Activated CD8-positive, alpha-beta memory T cell treated with anti-CD3 and anti-CD28 coated beads, Interleukin-2, amount 50 U/mL, for 48 hours (primary cell): ENCODE measurements at regions not wholly inside any gene's neighbourhood (a gene's known extent, or its start where the extent isn't known, plus 50 kb on each side); places are given as distances from the start of the nearest gene placed in this dataset.

Source experiments
- DNase-seq: peaks from one replicate; pipeline ENCODE4 v3.0.0-alpha.2; 2020

- no peak for DNase-seq
Observed at GRCh38 chr5:175236176-175236575, 207.8 kb downstream of the DRD1 start.

GRCh38 chr5:175235251-175235960 lies 208.6 kb downstream of the DRD1 start:
- DNase-seq: no peak

- no peak for DNase-seq
Observed at GRCh38 chr5:175230299-175230698, 213.7 kb downstream of the DRD1 start.

GRCh38 chr5:175226506-175226905 lies 217.5 kb downstream of the DRD1 start:
- DNase-seq: no peak

- DNase-seq: no peak
Observed at GRCh38 chr5:175223291-175223690, 220.7 kb downstream of the DRD1 start.

- no peak for DNase-seq
Observed at GRCh38 chr5:175222621-175223020, 221.4 kb downstream of the DRD1 start.

- DNase-seq: no peak
Observed at GRCh38 chr5:175220549-175220948, 223.4 kb downstream of the DRD1 start.

GRCh38 chr5:175219366-175219765 lies 224.6 kb downstream of the DRD1 start:
- no peak for DNase-seq

GRCh38 chr5:175216991-175217390 lies 227.0 kb downstream of the DRD1 start:
- no peak for DNase-seq

- DNase-seq: no peak
Observed at GRCh38 chr5:175215906-175216305, 228.1 kb downstream of the DRD1 start.

GRCh38 chr5:175214152-175214551 lies 229.8 kb downstream of the DRD1 start:
- no peak for DNase-seq

GRCh38 chr5:175211956-175212756 lies 231.8 kb downstream of the DRD1 start:
- no peak for DNase-seq

- no peak for DNase-seq
Observed at GRCh38 chr5:175207321-175208040, 236.5 kb downstream of the DRD1 start.

GRCh38 chr5:175206669-175207068 lies 237.3 kb downstream of the DRD1 start:
- no peak for DNase-seq

- DNase-seq: no peak
Observed at GRCh38 chr5:175202463-175203068, 241.4 kb downstream of the DRD1 start.

GRCh38 chr5:175201393-175201792 lies 242.6 kb downstream of the DRD1 start:
- no peak for DNase-seq

GRCh38 chr5:175195698-175196656 lies 248.0 kb downstream of the DRD1 start:
- DNase-seq: no peak

- no peak for DNase-seq
Observed at GRCh38 chr5:175181331-175181730, 262.7 kb downstream of the DRD1 start.

GRCh38 chr5:175170899-175171298 lies 273.1 kb downstream of the DRD1 start:
- no peak for DNase-seq

- DNase-seq: no peak
Observed at GRCh38 chr5:175168882-175169507, 275.0 kb downstream of the DRD1 start.

GRCh38 chr5:175166026-175166425 lies 278.0 kb downstream of the DRD1 start:
- DNase-seq: no peak
